Mesenchymal stem cell (in vitro differentiated cells and primary cell): ENCODE measurements at regions not wholly inside any gene's neighbourhood (a gene's known extent, or its start where the extent isn't known, plus 50 kb on each side); places are given as distances from the start of the nearest gene placed in this dataset.

Experiments
- DNase-seq: peaks from one replicate; pipeline ENCODE4 v3.0.0-alpha.2; 2013
- H2AFZ ChIP-seq: one replicate; pipeline ENCODE4 v1.6.1; 2013; ENCODE audit warnings: low read depth, mild to moderate bottlenecking, control low read depth, inconsistent platforms, low read length, moderate library complexity
- H2AK5ac ChIP-seq: 2 replicates; pipeline ENCODE4 v1.6.1; 2013; ENCODE audit warnings: low read length, moderate library complexity, mild to moderate bottlenecking, inconsistent platforms; ENCODE audit not compliant: severe bottlenecking
- H2BK120ac ChIP-seq: one replicate; pipeline ENCODE4 v1.6.1; 2013; ENCODE audit warnings: low read depth, mild to moderate bottlenecking, inconsistent platforms, low read length, moderate library complexity
- H2BK12ac ChIP-seq, 2 experiments: one replicate each; pipeline ENCODE4 v1.6.1; 2013; ENCODE audit warnings: inconsistent platforms in 2 of 2, low read length in 2 of 2, mild to moderate bottlenecking in 2 of 2, moderate library complexity in 2 of 2, control low read depth in 1 of 2
- H2BK15ac ChIP-seq: one replicate; pipeline ENCODE4 v1.6.1; 2013; ENCODE audit warnings: mild to moderate bottlenecking, low read depth, inconsistent platforms; ENCODE audit not compliant: poor library complexity, severe bottlenecking
- H2BK5ac ChIP-seq: 2 replicates; pipeline ENCODE4 v1.6.1; 2013; ENCODE audit warnings: low read depth, mild to moderate bottlenecking, low read length, control low read depth, inconsistent platforms; ENCODE audit not compliant: poor library complexity, severe bottlenecking
- H3K14ac ChIP-seq, 2 experiments: one replicate each; pipeline ENCODE4 v1.6.1; 2013; ENCODE audit warnings: inconsistent platforms in 2 of 2, low read length in 2 of 2, control low read depth in 1 of 2, mild to moderate bottlenecking in 1 of 2, moderate library complexity in 1 of 2
- H3K18ac ChIP-seq, 2 experiments: one replicate each; pipeline ENCODE4 v1.6.1; 2013; ENCODE audit warnings: inconsistent platforms in 2 of 2, low read length in 2 of 2, control low read depth in 1 of 2, low read depth in 1 of 2, mild to moderate bottlenecking in 1 of 2
- H3K23ac ChIP-seq, 2 experiments: one replicate each; pipeline ENCODE4 v1.6.1; 2013; ENCODE audit warnings: inconsistent platforms in 2 of 2, low read length in 2 of 2, mild to moderate bottlenecking in 2 of 2, moderate library complexity in 2 of 2, control low read depth in 1 of 2
- H3K27ac ChIP-seq: 2 replicates; pipeline ENCODE4 v1.5.1; 2013; ENCODE audit warnings: mild to moderate bottlenecking, moderate library complexity, low read length, control low read depth, inconsistent platforms; ENCODE audit not compliant: poor library complexity, severe bottlenecking
- H3K27me3 ChIP-seq, 2 experiments: 2 replicates each; pipeline versions ENCODE4 v1.6.1 to v1.7.0; 2013; ENCODE audit warnings: low read length in 2 of 2, mild to moderate bottlenecking in 2 of 2, moderate library complexity in 2 of 2, control low read depth in 1 of 2, inconsistent platforms in 1 of 2; ENCODE audit not compliant: control insufficient read depth in 1 of 2, insufficient read depth in 1 of 2
- H3K36me3 ChIP-seq, 2 experiments: 2 replicates each; pipeline versions ENCODE4 v1.6.1 to v1.7.0; 2013; ENCODE audit warnings: low read length in 2 of 2, control low read depth in 1 of 2, inconsistent platforms in 1 of 2, low read depth in 1 of 2, mild to moderate bottlenecking in 1 of 2; ENCODE audit not compliant: insufficient read depth in 2 of 2, control insufficient read depth in 1 of 2
- H3K4ac ChIP-seq, 2 experiments: one replicate each; pipeline ENCODE4 v1.6.1; 2013; ENCODE audit warnings: inconsistent platforms in 2 of 2, low read length in 2 of 2, mild to moderate bottlenecking in 2 of 2, moderate library complexity in 2 of 2, control low read depth in 1 of 2, low read depth in 1 of 2
- H3K4me1 ChIP-seq: 2 replicates; pipeline ENCODE4 v1.6.1; 2013; ENCODE audit warnings: low read depth, low read length, control low read depth; ENCODE audit not compliant: control insufficient read depth, insufficient read depth
- H3K4me2 ChIP-seq: 2 replicates; pipeline ENCODE4 v1.6.1; 2013; ENCODE audit warnings: low read length, mild to moderate bottlenecking, inconsistent platforms; ENCODE audit not compliant: poor library complexity, severe bottlenecking
- H3K4me3 ChIP-seq, 2 experiments: 2 replicates each; pipeline versions ENCODE4 v1.5.1 to v1.7.0; 2013; ENCODE audit warnings: low read length in 2 of 2, mild to moderate bottlenecking in 2 of 2, control low read depth in 1 of 2, low read depth in 1 of 2; ENCODE audit not compliant: insufficient read depth in 1 of 2
- H3K79me1 ChIP-seq: replicated peaks from 2 replicates; pipeline ENCODE4 v1.6.1; 2013; ENCODE audit warnings: mild to moderate bottlenecking, control low read depth, low read length, inconsistent platforms; ENCODE audit not compliant: poor library complexity, severe bottlenecking
- H3K9ac ChIP-seq: 2 replicates; pipeline ENCODE4 v1.7.0; 2013; ENCODE audit warnings: mild to moderate bottlenecking, low read length, moderate library complexity
- H3K9me3 ChIP-seq: 2 replicates; pipeline ENCODE4 v1.7.0; 2013; ENCODE audit warnings: mild to moderate bottlenecking, low read length; ENCODE audit not compliant: control insufficient read depth
- H4K8ac ChIP-seq: one replicate; pipeline ENCODE4 v1.6.1; 2013; ENCODE audit warnings: inconsistent platforms, mild to moderate bottlenecking, low read length, moderate library complexity
- H4K91ac ChIP-seq: one replicate; pipeline ENCODE4 v1.6.1; 2013; ENCODE audit warnings: mild to moderate bottlenecking, low read length, inconsistent platforms
- WGBS: methylation state at CpG from one replicate; pipeline ENCODE4 v1.1.7; 2013; ENCODE audit warnings: mixed read lengths; 5-methylcytosine and 5-hydroxymethylcytosine counted together

DNA sequence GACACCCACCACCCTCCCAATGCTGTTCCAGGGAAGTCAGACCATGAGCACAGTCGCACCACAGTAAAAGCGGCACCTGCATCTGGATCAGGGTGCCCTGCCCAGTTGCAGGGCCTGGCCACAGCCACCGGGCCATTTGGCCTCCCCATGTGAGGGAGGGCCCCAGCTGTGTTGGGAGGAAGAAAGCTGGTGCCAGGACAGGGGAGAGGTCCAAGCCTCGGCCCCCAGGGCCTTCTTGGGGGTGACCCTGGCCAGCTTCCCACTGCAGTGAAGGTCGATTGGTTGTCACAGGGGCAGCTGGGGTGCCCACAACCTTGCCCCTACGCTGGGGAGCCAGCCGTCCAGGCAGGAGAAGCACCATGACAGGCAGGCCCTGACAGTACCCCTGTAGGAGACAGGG, 183.2 kb upstream of the RAB6C start:
- Histone ChIP-seq H3K36me3 (no peaks in the 10 kb centered on the region), H2AK5ac (no peak overlapping the region), H2BK12ac (no peak overlapping the region), H4K91ac (no peak overlapping the region), H3K23ac (no peak overlapping the region), H3K9ac (no peak overlapping the region), H3K4me3 (peak overlapping the region in 1 of 2 experiments; percentile 18), H2BK120ac (no peak overlapping the region), H2AFZ (no peak overlapping the region), H3K9me3 (no peaks in the 10 kb centered on the region), H3K79me1 (no peaks in the 10 kb centered on the region), H2BK15ac (no peak overlapping the region), H3K27me3 (peaks cover 0 to 10% of the 10 kb centered on the region in 2 experiments), H3K4me1 (no peaks in the 10 kb centered on the region), H4K8ac (no peak overlapping the region), H2BK5ac (no peak overlapping the region), H3K4me2 (no peak overlapping the region), H3K18ac (no peak overlapping the region), H3K4ac (no peak overlapping the region), H3K14ac (no peak overlapping the region), H3K27ac (no peak overlapping the region)
- DNase-seq, result no peak
- WGBS, result 69% methylated on average over 7 of the region's 7 CpGs

DNA sequence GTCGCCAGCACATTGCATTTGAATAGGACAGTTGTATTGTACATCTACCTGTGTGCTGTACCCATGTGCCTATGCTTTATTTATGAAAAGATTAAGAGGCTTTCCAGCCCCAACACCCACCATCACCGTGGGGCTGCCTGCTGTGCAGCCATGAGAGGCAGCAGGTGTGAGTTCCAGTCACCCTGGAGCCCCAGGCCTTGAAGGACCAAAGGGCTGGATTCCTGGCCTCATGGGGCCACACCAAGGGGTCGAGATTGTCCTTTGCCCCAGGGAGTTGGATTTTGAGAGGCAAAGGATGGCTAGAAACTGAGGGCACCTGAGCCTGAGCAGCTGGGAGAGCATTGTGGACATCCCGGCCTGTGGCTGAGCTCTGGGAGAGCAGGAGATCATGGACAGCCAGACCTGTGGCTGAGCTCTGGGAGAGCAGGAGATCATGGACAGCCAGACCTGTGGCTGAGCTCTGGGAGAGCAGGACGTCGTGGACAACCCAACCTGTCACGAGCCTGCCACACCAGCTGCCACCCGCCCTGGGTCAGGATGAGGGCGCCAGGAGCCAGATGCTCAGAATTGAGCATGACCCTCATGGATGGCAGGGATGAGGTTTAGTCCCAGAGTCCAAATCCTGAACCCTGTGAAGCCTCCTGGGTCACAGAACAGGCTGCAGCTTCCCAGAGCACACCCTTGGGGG, 182.5 kb upstream of the RAB6C start:
- no peak overlapping the region for H3K14ac ChIP-seq
- no peak overlapping the region for H2BK15ac ChIP-seq
- H3K4me1 ChIP-seq, result no peaks in the 10 kb centered on the region
- no peak overlapping the region for H2BK5ac ChIP-seq
- WGBS, result 60% methylated on average over 8 of the region's 9 CpGs
- no peak overlapping the region for H3K27ac ChIP-seq
- H4K8ac ChIP-seq, result no peak overlapping the region
- no peaks in the 10 kb centered on the region for H3K79me1 ChIP-seq
- no peak overlapping the region for H2BK120ac ChIP-seq
- H2BK12ac ChIP-seq, result no peak overlapping the region
- no peak overlapping the region for H3K18ac ChIP-seq
- H3K4me2 ChIP-seq, result no peak overlapping the region
- no peak for DNase-seq
- H3K4me3 ChIP-seq, result peak overlapping the region in 1 of 2 experiments; percentile 36
- H2AK5ac ChIP-seq, result no peak overlapping the region
- H3K36me3 ChIP-seq, result no peaks in the 10 kb centered on the region
- H3K9ac ChIP-seq, result no peak overlapping the region
- no peak overlapping the region for H3K4ac ChIP-seq
- peaks cover 0 to 9% of the 10 kb centered on the region in 2 experiments for H3K27me3 ChIP-seq
- H3K9me3 ChIP-seq, result no peaks in the 10 kb centered on the region
- H2AFZ ChIP-seq, result no peak overlapping the region
- no peak overlapping the region for H3K23ac ChIP-seq
- H4K91ac ChIP-seq, result no peak overlapping the region

DNA sequence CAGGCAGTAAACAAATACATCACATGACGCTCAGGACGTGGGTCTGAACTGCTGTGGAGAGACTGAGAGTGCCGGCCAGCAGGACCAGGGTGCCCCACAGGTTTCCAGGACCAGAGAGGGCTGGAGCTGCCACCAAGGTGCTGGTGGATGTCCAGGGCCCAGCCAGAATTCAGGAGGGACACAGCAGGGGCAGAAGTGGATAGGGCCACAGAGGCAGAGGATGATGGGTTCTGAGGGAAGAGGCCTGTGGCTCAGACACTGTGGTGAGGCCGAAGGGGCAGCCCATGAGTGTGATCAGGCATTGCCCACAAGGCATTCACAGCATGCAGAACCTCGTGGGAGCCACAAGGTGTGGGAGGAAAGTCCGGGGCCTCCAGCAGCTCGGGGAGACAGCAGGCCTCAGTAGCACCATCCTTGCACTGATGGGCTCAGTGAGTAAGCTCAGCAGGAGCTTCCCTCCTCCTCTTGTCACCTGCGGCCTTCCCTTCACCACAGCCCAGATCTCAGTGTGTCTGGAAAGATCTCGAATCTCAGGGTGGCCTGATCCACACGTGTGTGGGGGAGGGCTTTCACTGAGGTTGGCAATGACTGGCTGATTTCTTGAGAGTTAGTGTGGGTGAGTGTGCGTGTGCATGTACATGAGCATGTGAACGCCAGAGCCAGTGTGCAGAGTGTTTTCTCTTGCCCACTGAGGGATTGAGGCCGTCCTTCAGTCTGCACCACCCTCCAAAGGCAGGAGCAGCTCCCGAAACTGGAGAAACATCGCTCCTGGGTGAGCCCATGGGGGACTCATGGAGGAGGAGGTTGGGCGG, 181.8 kb upstream of the RAB6C start:
- Histone ChIP-seq H3K27ac (no peak overlapping the region), H2BK120ac (no peak overlapping the region), H3K9me3 (no peaks in the 10 kb centered on the region), H3K4me1 (no peaks in the 10 kb centered on the region), H3K4me2 (no peak overlapping the region), H3K18ac (no peak overlapping the region), H3K4ac (no peak overlapping the region), H3K27me3 (peaks cover 0 to 9% of the 10 kb centered on the region in 2 experiments), H2AFZ (no peak overlapping the region), H2BK15ac (no peak overlapping the region), H3K14ac (no peak overlapping the region), H2BK5ac (no peak overlapping the region), H4K91ac (peak overlapping the region; percentile 28), H3K36me3 (no peaks in the 10 kb centered on the region), H3K9ac (no peak overlapping the region), H2BK12ac (no peak overlapping the region), H3K23ac (no peak overlapping the region), H3K79me1 (no peaks in the 10 kb centered on the region), H3K4me3 (peak overlapping the region in 1 of 2 experiments; percentile 16), H4K8ac (no peak overlapping the region), H2AK5ac (no peak overlapping the region)
- WGBS, result 65% methylated on average over 15 of the region's 16 CpGs
- no peak for DNase-seq

DNA sequence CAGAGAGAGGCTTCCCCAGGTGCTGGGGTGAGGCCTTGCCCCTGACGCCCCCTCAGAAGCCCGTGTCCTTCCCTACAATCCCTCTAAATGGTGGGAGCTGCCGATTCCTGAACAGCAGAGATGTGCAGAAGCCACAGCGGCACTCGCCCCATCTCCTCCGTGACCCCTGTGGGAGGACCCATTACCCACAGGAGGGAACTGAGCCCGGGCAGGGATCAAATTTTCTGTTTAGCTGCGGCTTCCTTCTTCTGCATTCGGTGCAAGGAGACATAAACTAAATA, 181.2 kb upstream of the RAB6C start:
- Histone ChIP-seq H2BK120ac (no peak overlapping the region), H3K14ac (no peak overlapping the region), H2BK5ac (no peak overlapping the region), H3K36me3 (no peaks in the 10 kb centered on the region), H3K27ac (no peak overlapping the region), H2AK5ac (no peak overlapping the region), H3K18ac (no peak overlapping the region), H3K79me1 (no peaks in the 10 kb centered on the region), H3K4me1 (no peaks in the 10 kb centered on the region), H3K4me3 (peak overlapping the region in 1 of 2 experiments; percentile 16), H2AFZ (no peak overlapping the region), H3K23ac (no peak overlapping the region), H3K9ac (no peak overlapping the region), H3K4ac (no peak overlapping the region), H3K4me2 (no peak overlapping the region), H3K9me3 (no peaks in the 10 kb centered on the region), H4K8ac (no peak overlapping the region), H3K27me3 (peaks cover 0 to 9% of the 10 kb centered on the region in 2 experiments), H4K91ac (peak overlapping the region; percentile 28), H2BK12ac (no peak overlapping the region), H2BK15ac (no peak overlapping the region)
- 78% methylated on average over 9 of the region's 9 CpGs for WGBS
- DNase-seq, result no peak
